ENCODE measurements at regions not wholly inside any gene's neighbourhood (a gene's known extent, or its start where the extent isn't known, plus 50 kb on each side); places are given as distances from the start of the nearest gene placed in this dataset.
A peak's percentile ranks its signal among the peaks of the same experiment; 100 is the strongest.

GRCh38 chr6:74942130-74942529 lies 263.7 kb downstream of the COL12A1 start:
- no peak overlapping the region for H3K27ac Mint-ChIP-seq
- no peak for DNase-seq (ENCODE audit: low spot score)
- H2AFZ ChIP-seq: no peak overlapping the region

GRCh38 chr6:74941424-74941823 lies 264.4 kb downstream of the COL12A1 start:
- Mint-ChIP-seq H3K27ac (no peak overlapping the region), H3K27me3 (ENCODE audit: insufficient read depth, low read depth, poor library complexity) (no peaks in the 10 kb centered on the region), H3K9me3 (no peaks in the 10 kb centered on the region), H3K36me3 (ENCODE audit: low read depth) (no peaks in the 10 kb centered on the region), H3K4me1 (no peaks in the 10 kb centered on the region), H3K4me3 (no peak overlapping the region)
- TF ChIP-seq REST (IDR thresholded peaks at IDR 0.05; ENCODE audit: unreplicated experiment): no peak
- DNase-seq (ENCODE audit: low spot score) (no peak), ATAC-seq (no peak)
- H3F3A ChIP-seq (replicated peaks; ENCODE audit: low read depth): no peaks in the 10 kb centered on the region
- H3K9me2 ChIP-seq (ENCODE audit: insufficient read depth): peaks cover 3% of the 10 kb centered on the region; the same call in 1 of the 2 replicates
- H3K27me3 ChIP-seq (ENCODE audit: insufficient read depth): no peaks in the 10 kb centered on the region
- H4K20me1 ChIP-seq (replicated peaks; ENCODE audit: insufficient read depth): no peaks in the 10 kb centered on the region
- H3K4me2 ChIP-seq: no peak overlapping the region
- H3K4me3 ChIP-seq: no peak overlapping the region
- no peaks in the 10 kb centered on the region for H3K4me1 ChIP-seq (ENCODE audit: insufficient read depth)
- no peak overlapping the region for H3K27ac ChIP-seq (ENCODE audit: low read depth)
- no peak overlapping the region for H2AFZ ChIP-seq
- H3K79me2 ChIP-seq (replicated peaks; ENCODE audit: insufficient read depth): no peaks in the 10 kb centered on the region
- H3K36me3 ChIP-seq (ENCODE audit: insufficient read depth): no peaks in the 10 kb centered on the region

More at GRCh38 chr6:74942130-74942529, 263.7 kb downstream of the COL12A1 start:
- no peaks in the 10 kb centered on the region for H3K9me3 Mint-ChIP-seq
- H3K4me1 Mint-ChIP-seq: no peaks in the 10 kb centered on the region
- peaks cover 3% of the 10 kb centered on the region; the same call in 1 of the 2 replicates for H3K9me2 ChIP-seq (ENCODE audit: insufficient read depth)
- no peaks in the 10 kb centered on the region for H4K20me1 ChIP-seq (replicated peaks; ENCODE audit: insufficient read depth)
- no peaks in the 10 kb centered on the region for H3F3A ChIP-seq (replicated peaks; ENCODE audit: low read depth)
- TF ChIP-seq ZNF331 (CRISPR knock-in tag; IDR thresholded peaks at IDR 0.05; ENCODE audit: low read depth) (no peak), ZNF114 (CRISPR knock-in tag; IDR thresholded peaks at IDR 0.05) (no peak)
- no peak overlapping the region for H3K4me3 ChIP-seq
- H3K36me3 ChIP-seq (ENCODE audit: insufficient read depth): no peaks in the 10 kb centered on the region
- no peak overlapping the region for H3K27ac ChIP-seq (ENCODE audit: low read depth)
- no peak overlapping the region for H3K4me2 ChIP-seq
- no peaks in the 10 kb centered on the region for H3K79me2 ChIP-seq (replicated peaks; ENCODE audit: insufficient read depth)
- no peaks in the 10 kb centered on the region for H3K36me3 Mint-ChIP-seq (ENCODE audit: low read depth)
- no peaks in the 10 kb centered on the region for H3K27me3 Mint-ChIP-seq (ENCODE audit: insufficient read depth, low read depth, poor library complexity)
- H3K4me1 ChIP-seq (ENCODE audit: insufficient read depth): no peaks in the 10 kb centered on the region
- no peaks in the 10 kb centered on the region for H3K27me3 ChIP-seq (ENCODE audit: insufficient read depth)
- no peak overlapping the region for H3K4me3 Mint-ChIP-seq
- no peak for ATAC-seq

- H3K27ac Mint-ChIP-seq: no peak overlapping the region
- Histone ChIP-seq H3K4me3 (no peak overlapping the region), H3K27ac (ENCODE audit: low read depth) (no peak overlapping the region), H3F3A (replicated peaks; ENCODE audit: low read depth) (no peaks in the 10 kb centered on the region), H3K36me3 (ENCODE audit: insufficient read depth) (no peaks in the 10 kb centered on the region), H3K27me3 (ENCODE audit: insufficient read depth) (no peaks in the 10 kb centered on the region), H3K4me2 (no peak overlapping the region), H3K9me2 (ENCODE audit: insufficient read depth) (peaks cover 3% of the 10 kb centered on the region; the same call in 1 of the 2 replicates), H3K79me2 (replicated peaks; ENCODE audit: insufficient read depth) (no peaks in the 10 kb centered on the region), H3K4me1 (ENCODE audit: insufficient read depth) (no peaks in the 10 kb centered on the region), H4K20me1 (replicated peaks; ENCODE audit: insufficient read depth) (no peaks in the 10 kb centered on the region), H2AFZ (0 out of 2 replicates have a peak overlapping the region, but pooled peaks have one; percentile 28)
- H3K27me3 Mint-ChIP-seq (ENCODE audit: insufficient read depth, low read depth, poor library complexity): no peaks in the 10 kb centered on the region
- H3K9me3 Mint-ChIP-seq: no peaks in the 10 kb centered on the region
- H3K36me3 Mint-ChIP-seq (ENCODE audit: low read depth): no peaks in the 10 kb centered on the region
- H3K4me1 Mint-ChIP-seq: no peaks in the 10 kb centered on the region
- no peak for ATAC-seq
- no peak overlapping the region for H3K4me3 Mint-ChIP-seq
- no peak for DNase-seq (ENCODE audit: low spot score)
- TF ChIP-seq CREB1 (CRISPR knock-in tag; IDR thresholded peaks at IDR 0.05; ENCODE audit: low read depth) (no peak), POLR2AphosphoS5 (IDR thresholded peaks at IDR 0.05; ENCODE audit: low read depth) (no peak), REST (IDR thresholded peaks at IDR 0.05; ENCODE audit: unreplicated experiment) (no peak), ZNF331 (CRISPR knock-in tag; IDR thresholded peaks at IDR 0.05; ENCODE audit: low read depth) (no peak), EZH2 (IDR thresholded peaks at IDR 0.05; ENCODE audit: low read depth, unreplicated experiment) (no peak)
Observed at GRCh38 chr6:74939721-74940620, 265.9 kb downstream of the COL12A1 start.

All from GM23338 (cell line).